SU-DHL-6 (cell line): ENCODE measurements at regions not wholly inside any gene's neighbourhood (a gene's known extent, or its start where the extent isn't known, plus 50 kb on each side); places are given as distances from the start of the nearest gene placed in this dataset.

ENCODE experiments used
- CTCF ChIP-seq: fragments of 200-600 bp; sonication (generic); IDR thresholded peaks from one replicate; pipeline ENCODE4 v1.5.1; 2017; ENCODE audit warnings: antibody characterized with exemption, mild to moderate bottlenecking, low read length, moderate library complexity; ENCODE audit not compliant: insufficient read depth, poor library complexity, severe bottlenecking
- EZH2phosphoT487 ChIP-seq: fragments of 200-600 bp; sonication (generic), shearing (Covaris generic); conservative IDR thresholded peaks from 2 replicates; pipeline ENCODE4 v1.6.1; 2018; ENCODE audit warnings: mild to moderate bottlenecking, antibody characterized with exemption, low read length, moderate library complexity, mixed read lengths

GRCh38 chr2:190763100-190763499, 114.2 kb downstream of the NAB1 start:
- TF ChIP-seq CTCF (no peak), EZH2phosphoT487 (no peak)
